HG03571 (cell line): ENCODE measurements at regions not wholly inside any gene's neighbourhood (a gene's known extent, or its start where the extent isn't known, plus 50 kb on each side); places are given as distances from the start of the nearest gene placed in this dataset.
"Not testable (repeated sequence)": the region's sequence is repeated elsewhere in the genome, so short reads cannot be mapped to it uniquely, and the experiment has no call there.

Experiments used
- ATAC-seq: cut with Tn5 transposase; IDR thresholded peaks from one replicate; pipeline ENCODE4 v1.9.1; 2021; ENCODE audit not compliant: unreplicated experiment

- ATAC-seq: not testable (repeated sequence)
Observed at GRCh38 chr3:195635262-195635873, 51.6 kb upstream of the APOD start.

GRCh38 chr3:195634426-195635261 lies 50.9 kb upstream of the APOD start:
- ATAC-seq: peak; percentile 93
